HG03175 (cell line): ENCODE measurements at regions not wholly inside any gene's neighbourhood (a gene's known extent, or its start where the extent isn't known, plus 50 kb on each side); places are given as distances from the start of the nearest gene placed in this dataset.

Experiments
- ATAC-seq: cut with Tn5 transposase; IDR thresholded peaks from one replicate; pipeline ENCODE4 v1.9.1; 2021; ENCODE audit warnings: mild to moderate bottlenecking, moderate library complexity; ENCODE audit not compliant: unreplicated experiment

DNA sequence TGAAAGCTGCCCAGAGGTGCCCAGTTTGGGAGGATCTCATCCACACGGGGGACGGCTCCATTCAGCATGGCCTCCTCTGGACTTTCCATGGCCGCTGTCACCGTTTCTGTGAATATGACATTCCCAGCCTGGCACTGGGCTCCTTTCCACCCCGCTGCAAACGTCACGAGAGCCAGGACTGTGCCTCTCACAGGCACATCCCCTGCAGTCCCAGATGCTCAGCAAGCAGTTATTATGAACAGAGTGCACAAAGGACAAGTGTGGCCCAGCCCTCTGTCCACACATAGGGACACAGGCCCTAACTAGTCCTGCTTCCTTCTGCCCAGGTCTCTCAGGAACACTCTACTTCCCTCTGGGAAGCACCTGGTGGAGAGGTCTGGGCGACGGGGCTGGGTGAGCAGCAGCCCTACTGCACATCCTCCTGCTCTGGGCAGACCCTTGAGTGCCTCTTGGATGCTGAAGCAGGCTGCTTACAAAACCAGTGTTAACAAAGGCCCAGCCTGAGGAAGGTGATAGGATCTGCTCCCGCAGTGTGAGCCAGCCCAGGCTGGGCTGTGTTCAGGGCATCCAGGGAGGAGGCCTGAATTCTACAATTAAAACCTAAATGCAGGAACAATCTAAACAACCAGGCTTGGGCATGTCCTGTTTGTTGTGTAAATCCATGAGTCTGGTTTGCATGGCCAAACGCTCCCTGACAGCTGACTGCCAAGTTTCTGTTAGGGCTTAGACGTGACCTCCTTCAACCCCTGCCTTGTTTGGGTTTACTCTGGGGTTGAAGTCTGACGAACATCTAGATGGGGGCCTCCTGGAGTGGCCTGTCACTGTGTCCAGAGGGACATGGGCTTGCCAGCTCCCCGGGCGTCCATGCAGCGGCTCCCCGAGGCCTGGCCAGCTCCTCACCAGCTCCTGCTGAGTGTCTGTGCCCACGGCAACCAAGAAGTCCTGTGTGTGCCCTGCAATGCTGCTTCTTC, 269.8 kb downstream of the GADD45G start:
- ATAC-seq, result no peak

DNA sequence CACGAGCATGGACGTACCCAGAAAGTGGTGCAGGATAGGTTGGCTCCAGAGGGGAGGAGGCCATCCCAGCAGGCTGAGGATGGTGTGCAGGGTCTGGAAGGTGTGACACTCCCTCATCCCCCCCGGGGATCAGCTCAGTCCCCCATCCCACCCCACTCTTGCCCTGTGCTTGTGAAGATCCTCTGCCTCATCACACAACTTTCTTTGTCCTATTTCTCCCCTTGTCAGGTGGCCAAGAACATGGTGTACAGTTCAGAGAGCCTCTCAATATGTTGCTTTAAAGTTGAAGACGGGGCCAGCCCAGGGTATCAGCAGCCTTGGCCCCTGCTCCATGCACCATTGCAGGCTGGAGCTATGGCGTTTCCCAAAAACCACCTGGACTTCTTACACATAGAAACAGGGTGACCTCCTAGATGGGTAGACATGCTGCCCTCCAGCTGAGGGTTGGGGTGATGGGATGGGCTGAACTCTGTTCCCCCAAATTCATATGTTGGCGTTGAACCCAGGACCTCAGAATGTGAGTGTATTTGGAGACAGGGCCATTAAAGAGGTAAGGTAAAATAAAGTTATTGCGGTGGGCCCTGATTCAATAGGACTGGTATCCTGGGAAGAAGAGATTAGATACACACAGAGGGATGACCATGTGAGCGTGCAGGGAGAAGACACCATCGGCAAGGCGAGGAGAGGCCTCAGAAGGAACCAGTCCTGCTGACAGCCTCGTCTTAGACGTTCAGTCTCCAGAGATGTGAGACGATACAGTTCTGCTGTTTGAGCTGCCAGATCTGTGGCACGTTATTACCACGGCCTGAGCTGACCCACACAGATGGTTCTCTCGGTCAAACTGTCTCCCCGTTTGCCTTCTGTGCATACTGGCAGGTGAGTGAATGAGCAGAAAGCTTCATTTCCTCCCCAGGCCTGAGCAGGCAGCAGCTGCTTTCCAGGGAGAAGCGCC, 272.5 kb downstream of the GADD45G start:
- no peak for ATAC-seq

DNA sequence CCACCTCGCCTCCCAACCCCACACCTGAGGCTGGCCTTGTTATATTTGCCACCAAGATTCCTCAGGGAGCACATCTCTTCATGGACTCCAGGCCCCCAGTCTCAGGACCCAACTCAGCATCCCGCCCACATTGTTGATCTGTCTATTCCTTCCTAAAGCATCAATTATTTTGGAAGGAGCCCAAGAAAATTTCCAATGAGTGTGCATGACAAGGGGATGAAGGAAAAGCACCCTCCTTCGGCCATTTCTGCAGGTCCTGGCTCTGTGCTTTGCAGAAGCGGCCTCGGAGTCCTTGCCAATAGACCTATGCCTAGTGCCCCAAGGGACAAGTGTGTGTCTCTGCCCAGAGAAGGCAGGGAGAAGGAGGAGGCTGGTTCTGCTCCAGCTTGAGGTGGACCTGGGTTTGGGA, 273.2 kb downstream of the GADD45G start:
- no peak for ATAC-seq

- ATAC-seq, result no peak
Measured at GRCh38 chr9:89878687-89879086, 273.9 kb downstream of the GADD45G start.

GRCh38 chr9:89879276-89879675, 274.5 kb downstream of the GADD45G start:
- no peak for ATAC-seq

- no peak for ATAC-seq
Measured at GRCh38 chr9:89879701-89880100, 274.9 kb downstream of the GADD45G start.

GRCh38 chr9:89880161-89880560, 275.3 kb downstream of the GADD45G start:
- no peak for ATAC-seq

DNA sequence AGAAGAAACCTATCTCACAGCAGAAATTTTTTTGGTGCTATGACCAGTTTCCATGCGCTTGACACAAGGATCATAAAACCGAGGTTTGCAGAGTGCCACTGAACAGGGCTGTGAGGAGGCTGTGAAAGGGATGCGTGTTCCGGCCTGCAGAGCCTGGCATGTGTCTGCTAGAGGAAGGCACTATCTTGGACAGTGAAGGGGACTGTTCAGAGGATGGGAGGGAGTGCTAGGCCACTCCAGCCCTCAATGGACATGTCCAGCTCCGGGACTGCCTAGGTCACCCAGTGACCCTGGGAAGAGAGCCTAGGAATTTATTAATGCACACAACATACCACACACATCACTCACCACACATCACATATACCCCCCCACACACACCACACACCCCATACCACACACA, 275.9 kb downstream of the GADD45G start:
- ATAC-seq, result no peak

- ATAC-seq, result no peak
Measured at GRCh38 chr9:89881431-89881830, 276.6 kb downstream of the GADD45G start.

GRCh38 chr9:89882930-89883361, 278.1 kb downstream of the GADD45G start:
- no peak for ATAC-seq

DNA sequence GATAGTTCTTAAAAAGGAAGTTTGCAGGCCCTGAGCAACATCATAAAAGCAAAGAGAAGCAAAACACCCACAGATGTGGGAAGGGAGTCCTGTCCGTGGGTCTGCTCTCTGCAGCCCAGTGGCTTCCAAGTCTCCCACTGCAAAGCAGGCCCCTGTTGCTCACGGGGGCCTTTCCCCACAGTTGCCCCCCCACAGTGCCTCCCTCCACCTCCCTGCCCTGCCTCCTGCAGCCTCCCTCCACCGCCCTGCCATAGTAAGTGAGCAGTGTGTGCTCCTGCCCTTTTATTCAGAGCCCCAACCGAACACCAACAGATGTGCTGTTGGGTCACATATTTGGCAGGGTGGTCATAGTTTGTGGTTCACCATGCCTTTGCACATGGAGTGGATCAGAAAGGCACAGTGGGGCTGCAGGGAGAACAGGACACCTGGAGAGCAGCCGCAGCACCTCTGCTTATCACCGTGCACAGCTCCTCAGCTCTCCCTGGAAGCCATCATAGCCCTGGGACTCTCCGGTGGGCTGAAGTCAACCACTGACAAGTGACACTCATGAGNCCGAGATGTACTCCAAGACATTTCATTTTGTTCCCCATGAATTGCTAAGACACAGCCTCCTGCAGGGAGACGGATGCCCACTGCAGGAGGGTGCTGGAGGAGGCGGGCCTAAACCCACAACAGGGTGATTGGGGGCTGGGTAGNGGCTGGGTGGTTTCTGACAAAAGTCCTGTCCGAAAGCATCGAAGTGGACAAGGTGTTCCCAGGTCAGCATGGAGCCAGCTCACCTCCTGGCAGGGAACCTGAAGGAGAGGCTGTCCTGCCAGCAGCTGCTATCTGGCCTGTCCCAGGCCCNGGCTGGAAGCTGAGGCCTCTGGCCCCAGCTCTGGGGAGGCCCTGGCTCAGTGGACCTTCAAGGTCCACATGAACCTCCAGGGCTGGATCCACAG, 278.9 kb downstream of the GADD45G start:
- no peak for ATAC-seq

- no peak for ATAC-seq
Measured at GRCh38 chr9:89884356-89885083, 279.7 kb downstream of the GADD45G start.

GRCh38 chr9:89885156-89885555, 280.3 kb downstream of the GADD45G start:
- ATAC-seq, result no peak

- no peak for ATAC-seq
Measured at GRCh38 chr9:89886281-89886700, 281.5 kb downstream of the GADD45G start.

DNA sequence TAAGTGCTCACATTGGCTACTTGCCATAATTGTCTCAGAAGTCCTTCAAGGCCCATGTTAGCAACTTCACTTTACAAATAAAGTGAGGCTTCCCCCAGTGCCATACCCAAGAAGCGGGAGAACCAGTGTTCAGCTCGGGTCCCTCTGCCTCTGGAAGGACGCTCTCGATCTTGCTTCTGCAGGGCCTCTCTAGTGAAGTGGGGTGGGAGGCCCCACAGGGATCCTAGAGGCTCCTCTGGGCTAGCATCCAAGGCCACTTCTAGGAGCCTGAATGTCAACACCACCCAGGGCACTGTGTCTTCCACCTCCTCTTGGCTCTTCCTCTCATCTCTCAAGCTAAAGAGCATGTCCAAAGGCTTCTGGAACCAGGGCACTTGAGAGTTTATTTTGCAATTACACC, 282.5 kb downstream of the GADD45G start:
- no peak for ATAC-seq

DNA sequence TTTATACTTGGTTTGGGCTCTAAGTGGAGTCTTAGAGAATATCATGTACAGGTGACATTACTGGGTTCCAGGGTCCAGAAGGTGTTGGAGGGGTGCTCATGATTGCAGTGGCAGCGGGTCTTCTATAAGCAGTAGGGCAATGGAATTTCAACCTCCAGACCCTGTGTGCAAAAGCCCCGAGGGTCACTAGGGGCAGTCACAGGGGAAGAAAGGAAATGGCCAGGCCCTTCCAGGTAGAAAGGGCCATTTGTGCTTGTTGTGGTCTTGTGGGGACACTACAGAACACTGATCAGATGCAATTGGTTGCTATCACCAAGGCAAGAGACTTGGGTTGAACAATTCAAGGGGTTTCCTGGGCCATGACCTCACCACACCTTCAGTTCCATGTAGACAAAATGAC, 283.4 kb downstream of the GADD45G start:
- ATAC-seq, result no peak

DNA sequence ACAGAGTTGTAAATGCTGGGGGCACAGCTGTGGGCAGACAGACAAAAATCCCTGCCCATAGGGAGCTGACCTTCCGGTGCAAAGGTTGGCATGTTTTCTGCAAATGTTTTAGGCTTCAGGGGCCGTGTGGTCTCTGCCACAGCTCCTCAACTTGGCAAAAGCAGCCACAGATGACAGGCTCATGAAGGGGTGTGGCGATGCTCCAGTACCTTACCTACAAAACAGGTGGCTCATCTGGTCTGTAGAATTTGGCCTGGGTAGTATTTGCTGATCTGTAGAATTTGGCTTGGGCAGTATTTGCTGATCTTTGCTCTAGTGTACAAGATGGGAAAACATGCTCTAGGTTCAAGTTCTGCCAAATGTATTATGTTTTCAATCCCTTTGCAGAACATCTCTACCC, 283.9 kb downstream of the GADD45G start:
- no peak for ATAC-seq

GRCh38 chr9:89889865-89890264, 285.1 kb downstream of the GADD45G start:
- no peak for ATAC-seq

DNA sequence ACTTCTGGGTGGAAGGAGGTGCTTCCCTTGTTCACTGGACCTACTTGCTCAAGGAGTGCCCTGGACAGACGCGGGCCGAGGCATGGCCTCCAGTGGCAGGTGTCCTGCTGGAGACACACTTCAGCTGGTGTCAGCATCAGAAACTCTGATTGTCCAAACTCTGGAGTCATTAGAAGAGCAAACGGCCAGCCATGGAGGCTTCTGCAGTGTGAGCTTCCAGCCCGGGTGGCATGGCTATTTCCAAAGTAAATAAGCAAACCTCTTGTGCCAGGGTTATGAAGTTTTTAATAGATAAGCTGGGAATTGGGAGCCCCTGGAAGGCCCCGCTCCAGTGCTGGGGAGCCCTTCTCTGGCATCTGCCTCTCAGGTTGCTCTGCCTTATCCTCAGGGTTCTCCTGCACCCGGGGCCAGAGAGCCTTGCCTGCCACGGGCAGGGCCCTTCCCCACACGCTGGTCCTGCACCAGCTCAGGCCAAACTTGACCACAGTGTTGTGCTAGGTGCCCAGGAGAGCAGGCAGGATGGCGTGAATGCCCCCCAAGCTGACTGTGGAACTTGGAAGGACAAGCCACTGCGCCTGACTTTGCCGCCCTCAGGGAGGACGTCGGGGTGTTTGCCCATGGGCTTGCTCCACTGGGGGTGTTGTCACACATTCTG, 285.6 kb downstream of the GADD45G start:
- no peak for ATAC-seq
